GM12874 (cell line): ENCODE measurements at regions not wholly inside any gene's neighbourhood (a gene's known extent, or its start where the extent isn't known, plus 50 kb on each side); places are given as distances from the start of the nearest gene placed in this dataset.

Experiments
- CTCF ChIP-seq: IDR thresholded peaks from 2 replicates; pipeline ENCODE4 v1.5.1; 2011; ENCODE audit warnings: low read depth, mild to moderate bottlenecking, control low read depth, low read length, moderate library complexity; ENCODE audit not compliant: insufficient read depth

DNA sequence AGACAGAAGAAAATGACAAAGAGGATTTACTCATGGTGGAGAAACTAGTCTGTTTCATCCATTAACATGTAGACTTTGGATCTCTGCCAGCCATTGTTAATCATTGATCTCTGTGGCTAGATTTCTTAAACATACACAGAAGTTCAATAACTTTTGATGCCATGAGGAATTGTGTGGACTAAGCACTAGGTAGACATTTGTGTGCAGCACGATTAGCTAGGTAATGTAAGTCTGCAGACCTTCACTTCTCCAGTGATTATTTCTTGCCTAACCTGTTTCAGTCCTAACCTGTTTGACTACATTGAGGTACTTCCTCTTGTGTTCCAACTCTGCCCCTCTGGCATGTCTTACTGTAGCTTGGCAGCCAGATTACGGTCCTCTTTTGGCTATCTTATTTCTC lies 928.5 kb upstream of the ROBO1 start:
- TF ChIP-seq CTCF: no peak

- TF ChIP-seq CTCF: no peak
These were observed 921.0 kb upstream of the ROBO1 start for GRCh38 chr3:80688814-80689213.

DNA sequence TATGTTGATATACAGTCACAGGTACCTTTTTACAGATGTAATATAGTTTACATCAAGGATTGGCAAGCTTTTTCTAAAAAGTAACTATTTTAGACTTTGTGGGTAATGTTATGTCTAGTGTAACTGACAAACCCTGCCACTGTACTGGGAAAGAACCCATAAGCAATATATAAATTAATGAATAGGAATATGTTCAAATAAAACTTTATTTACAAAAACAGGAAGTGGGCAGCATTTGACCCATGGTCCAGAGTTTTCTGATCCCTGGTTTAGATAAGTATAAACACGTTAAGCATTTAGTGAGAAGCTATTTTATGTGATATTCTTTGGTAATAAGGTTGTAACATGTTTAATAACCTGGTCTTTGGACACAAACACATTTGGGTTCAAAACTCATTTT lies 915.2 kb upstream of the ROBO1 start:
- TF ChIP-seq CTCF: no peak

DNA sequence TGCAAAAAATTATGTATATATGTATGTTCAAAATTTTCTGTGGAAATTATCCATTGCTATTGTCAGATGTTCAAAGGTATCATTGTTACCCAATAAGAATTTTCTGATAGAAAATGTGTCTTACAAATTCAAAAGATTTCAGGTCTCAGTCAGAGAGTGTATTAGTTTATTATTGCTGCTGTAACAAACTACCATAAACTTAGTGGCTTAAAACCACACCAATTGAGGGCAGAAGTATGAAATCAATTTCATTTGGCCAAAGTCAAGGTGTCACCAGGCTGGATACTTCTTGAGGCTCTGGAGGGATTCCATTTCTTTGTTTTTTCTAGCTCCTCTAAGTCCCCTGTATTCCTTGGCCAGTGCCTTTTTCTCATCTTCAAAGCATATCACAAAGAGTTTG lies 914.4 kb upstream of the ROBO1 start:
- no peak for TF ChIP-seq CTCF

GRCh38 chr3:80677796-80678195 lies 910.0 kb upstream of the ROBO1 start:
- TF ChIP-seq CTCF: no peak

DNA sequence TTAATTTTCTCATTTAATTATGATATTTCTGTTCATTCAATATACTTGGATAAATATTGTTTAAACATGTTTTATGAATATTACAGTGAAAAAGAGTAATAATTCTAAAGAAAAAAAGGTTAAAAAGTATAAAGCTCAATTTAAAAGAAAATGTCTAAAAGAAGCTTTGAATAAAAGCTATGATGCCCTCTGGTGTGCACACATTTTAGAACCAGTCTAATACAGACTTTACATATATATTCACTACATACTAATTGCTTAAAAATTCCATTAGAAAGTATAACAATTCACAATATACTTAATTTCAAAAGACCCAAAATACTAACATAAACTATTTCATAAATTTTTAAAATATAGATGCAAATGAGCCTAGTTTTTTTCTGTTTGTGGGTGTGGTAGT lies 909.1 kb upstream of the ROBO1 start:
- TF ChIP-seq CTCF: no peak

DNA sequence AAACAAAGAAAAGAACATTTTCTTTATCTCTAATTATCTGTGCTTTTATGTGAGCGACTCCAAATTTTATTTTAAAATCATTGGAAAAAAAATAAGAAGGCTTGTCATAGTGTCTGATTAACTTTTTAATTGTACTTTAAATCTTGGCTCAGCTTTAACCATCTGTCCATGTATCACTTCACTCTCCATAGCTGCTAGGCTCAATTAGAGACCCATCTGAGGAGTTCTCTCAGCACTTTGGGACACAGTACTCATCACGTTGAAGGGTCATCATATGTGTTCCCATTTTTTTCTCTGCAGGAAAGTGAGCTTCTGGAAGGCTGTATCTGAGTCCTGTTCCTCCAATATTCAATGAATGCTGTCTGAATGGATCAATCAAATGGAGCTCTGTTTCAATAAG lies 908.5 kb upstream of the ROBO1 start:
- no peak for TF ChIP-seq CTCF

GRCh38 chr3:80675790-80676189 lies 908.0 kb upstream of the ROBO1 start:
- no peak for TF ChIP-seq CTCF
